Coronary artery (tissue), 2 donors: ENCODE measurements at regions not wholly inside any gene's neighbourhood (a gene's known extent, or its start where the extent isn't known, plus 50 kb on each side); places are given as distances from the start of the nearest gene placed in this dataset.

Source experiments
- DNase-seq: peaks from one replicate; pipeline ENCODE4 v3.0.0-alpha.2; 2017; ENCODE audit warnings: low spot score
- H3K27ac ChIP-seq, 2 donors: fragments of 200-600 bp; sonication (generic); one replicate each; pipeline ENCODE4 v1.5.1; 2016 to 2019
- H3K4me3 ChIP-seq: fragments of 200-600 bp; sonication (generic); 2 replicates; pipeline ENCODE4 v1.5.1; 2016; ENCODE audit warnings: mild to moderate bottlenecking, moderate library complexity
- TF ChIP-seq, protein P1 (sequence below): fragments of 200-600 bp; sonication (generic); IDR thresholded peaks from one replicate; pipeline ENCODE4 v1.5.1; 2019; ENCODE audit warnings: antibody characterized with exemption

GRCh38 chr2:16328521-16329190 lies 337.0 kb downstream of the CYRIA start:
- TF ChIP-seq, protein P1, sequence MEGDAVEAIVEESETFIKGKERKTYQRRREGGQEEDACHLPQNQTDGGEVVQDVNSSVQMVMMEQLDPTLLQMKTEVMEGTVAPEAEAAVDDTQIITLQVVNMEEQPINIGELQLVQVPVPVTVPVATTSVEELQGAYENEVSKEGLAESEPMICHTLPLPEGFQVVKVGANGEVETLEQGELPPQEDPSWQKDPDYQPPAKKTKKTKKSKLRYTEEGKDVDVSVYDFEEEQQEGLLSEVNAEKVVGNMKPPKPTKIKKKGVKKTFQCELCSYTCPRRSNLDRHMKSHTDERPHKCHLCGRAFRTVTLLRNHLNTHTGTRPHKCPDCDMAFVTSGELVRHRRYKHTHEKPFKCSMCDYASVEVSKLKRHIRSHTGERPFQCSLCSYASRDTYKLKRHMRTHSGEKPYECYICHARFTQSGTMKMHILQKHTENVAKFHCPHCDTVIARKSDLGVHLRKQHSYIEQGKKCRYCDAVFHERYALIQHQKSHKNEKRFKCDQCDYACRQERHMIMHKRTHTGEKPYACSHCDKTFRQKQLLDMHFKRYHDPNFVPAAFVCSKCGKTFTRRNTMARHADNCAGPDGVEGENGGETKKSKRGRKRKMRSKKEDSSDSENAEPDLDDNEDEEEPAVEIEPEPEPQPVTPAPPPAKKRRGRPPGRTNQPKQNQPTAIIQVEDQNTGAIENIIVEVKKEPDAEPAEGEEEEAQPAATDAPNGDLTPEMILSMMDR: no peak
- DNase-seq: no peak
- no peak overlapping the region for H3K4me3 ChIP-seq
- H3K27ac ChIP-seq: no peak overlapping the region

GRCh38 chr2:16327326-16327725 lies 338.3 kb downstream of the CYRIA start:
- TF ChIP-seq, protein P1: no peak
- Histone ChIP-seq H3K4me3 (no peak overlapping the region), H3K27ac (no peak overlapping the region)
- DNase-seq: no peak

DNA sequence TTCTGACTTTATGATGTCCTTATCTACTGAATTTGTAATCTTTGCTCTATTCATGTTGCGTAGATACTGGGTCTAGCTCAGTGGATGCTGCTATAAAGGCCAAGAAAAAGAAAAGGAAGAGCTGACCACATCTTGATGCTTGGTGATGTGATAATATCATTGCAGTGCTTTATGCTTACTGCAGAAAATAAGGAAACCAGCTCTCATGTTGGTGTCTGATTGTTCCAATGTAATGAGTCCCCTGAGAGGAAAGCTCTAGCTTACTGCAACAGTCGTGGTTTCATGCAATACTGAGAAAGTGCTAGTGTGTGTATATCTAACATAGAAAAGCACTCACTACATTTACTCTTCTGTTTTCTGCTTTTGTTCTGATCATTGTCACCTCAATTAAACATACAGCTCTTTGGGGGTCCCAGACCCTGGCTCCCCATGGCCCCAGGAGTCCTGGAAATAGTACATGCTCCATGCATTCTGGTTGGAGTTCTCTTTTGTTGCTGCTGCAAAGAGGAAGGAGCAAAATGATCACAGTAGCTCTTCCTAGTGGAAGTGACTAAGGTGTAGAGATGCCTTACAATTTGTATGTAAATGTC lies 338.8 kb downstream of the CYRIA start:
- Histone ChIP-seq H3K4me3 (no peak overlapping the region), H3K27ac (no peak overlapping the region)
- TF ChIP-seq, protein P1: no peak
- no peak for DNase-seq

GRCh38 chr2:16325976-16326510 lies 339.6 kb downstream of the CYRIA start:
- TF ChIP-seq, protein P1: no peak
- Histone ChIP-seq H3K27ac (no peak overlapping the region), H3K4me3 (no peak overlapping the region)
- DNase-seq: no peak

DNA sequence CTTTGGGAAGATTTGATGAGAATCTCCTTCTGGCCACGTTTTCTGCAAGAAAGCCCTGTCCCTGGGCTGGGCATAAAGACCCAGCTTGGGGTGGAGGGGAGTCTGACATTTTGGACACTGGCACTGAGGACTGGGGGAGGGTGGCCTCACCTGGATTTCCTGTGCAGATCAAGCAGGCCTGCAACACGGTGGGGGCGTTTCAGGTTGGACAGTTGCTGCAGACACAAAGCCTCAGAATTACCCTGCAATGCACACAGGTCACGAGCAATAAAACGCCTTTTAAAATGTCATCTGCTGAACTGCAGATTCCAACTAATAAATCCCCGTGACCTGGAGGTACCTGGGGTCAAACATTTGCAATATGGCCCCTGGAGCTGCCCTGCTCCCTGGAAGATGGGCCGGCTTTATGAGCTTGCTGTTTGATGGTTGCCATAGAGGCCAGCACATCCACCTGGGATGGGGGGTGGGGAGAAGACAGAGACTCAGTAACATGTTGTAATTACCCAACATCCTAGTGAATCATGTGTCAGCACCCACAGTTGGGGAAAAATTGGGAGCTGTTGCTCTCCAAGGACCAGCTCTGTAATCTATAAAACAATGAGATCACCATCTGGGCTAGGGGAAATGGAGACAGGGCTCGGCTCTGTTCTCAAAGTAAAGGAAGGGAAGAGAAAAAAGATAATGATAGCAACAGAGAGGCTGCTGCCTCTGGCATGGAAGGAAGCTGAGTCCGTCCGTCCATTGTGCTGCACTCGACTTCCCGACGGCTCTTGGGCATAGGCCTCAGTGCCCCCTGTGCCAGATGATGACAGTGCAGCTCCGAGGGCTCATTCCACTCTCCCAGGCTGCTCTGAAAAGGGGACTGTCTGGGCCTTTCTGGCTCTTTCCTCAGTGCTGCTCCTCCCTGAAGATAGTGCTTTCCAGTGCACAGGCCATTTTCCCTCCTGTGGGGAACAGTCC lies 340.3 kb downstream of the CYRIA start:
- no peak overlapping the region for H3K27ac ChIP-seq
- H3K4me3 ChIP-seq: no peak overlapping the region
- TF ChIP-seq, protein P1: no peak
- no peak for DNase-seq

GRCh38 chr2:16324544-16324937 lies 341.1 kb downstream of the CYRIA start:
- TF ChIP-seq, protein P1: no peak
- no peak for DNase-seq
- Histone ChIP-seq H3K27ac (no peak overlapping the region), H3K4me3 (no peak overlapping the region)
